GM19328 (cell line): ENCODE measurements at regions not wholly inside any gene's neighbourhood (a gene's known extent, or its start where the extent isn't known, plus 50 kb on each side); places are given as distances from the start of the nearest gene placed in this dataset.

ENCODE experiments used
- ATAC-seq: cut with Tn5 transposase; IDR thresholded peaks from one replicate; pipeline ENCODE4 v1.9.1; 2021; ENCODE audit warnings: mild to moderate bottlenecking, moderate library complexity; ENCODE audit not compliant: unreplicated experiment

GRCh38 chr6:81253821-81254220, 498.7 kb downstream of the TENT5A start:
- no peak for ATAC-seq

- no peak for ATAC-seq
These were observed 500.2 kb downstream of the TENT5A start for GRCh38 chr6:81252231-81252630.

DNA sequence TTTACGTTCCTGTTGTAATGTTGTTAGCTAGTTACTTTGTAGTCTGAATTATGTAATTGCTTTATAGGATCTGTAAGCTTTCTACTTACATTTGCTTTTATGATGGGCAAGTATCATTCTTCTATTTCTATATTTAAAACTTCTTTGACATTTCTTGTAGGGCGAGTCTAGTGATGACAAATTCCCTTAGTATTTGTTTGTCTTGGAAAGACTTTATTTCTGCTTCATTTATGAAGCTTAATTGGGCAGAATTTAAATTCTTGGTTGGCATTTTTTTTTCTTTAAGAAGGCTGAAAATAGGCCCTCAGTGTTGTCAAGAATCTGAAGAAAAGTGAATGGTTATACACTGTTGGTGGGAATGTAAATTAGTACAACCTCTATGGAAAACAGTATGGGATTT, 506.3 kb downstream of the TENT5A start:
- ATAC-seq: no peak

- ATAC-seq: no peak
These were observed 509.9 kb downstream of the TENT5A start for GRCh38 chr6:81242624-81243023.

- ATAC-seq: no peak
These were observed 511.1 kb downstream of the TENT5A start for GRCh38 chr6:81241126-81242041.

DNA sequence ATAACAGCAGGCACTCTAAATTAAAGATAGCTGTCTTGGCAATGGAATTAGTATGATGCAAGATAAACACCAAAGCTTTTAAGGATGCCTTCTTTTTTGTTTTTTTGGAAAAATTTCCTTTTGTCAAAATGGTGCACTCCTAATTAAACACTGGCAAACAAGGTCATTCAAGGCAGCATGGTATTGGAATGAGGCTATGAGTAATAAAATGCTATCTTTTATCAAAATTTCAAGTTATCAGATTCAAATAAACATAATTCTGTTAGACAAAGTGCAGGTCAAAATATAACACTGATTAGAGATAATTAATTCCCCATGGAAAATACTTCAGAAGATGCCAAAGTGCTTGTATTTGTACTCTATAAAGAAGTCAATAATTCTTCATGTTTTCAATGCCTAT, 514.1 kb downstream of the TENT5A start:
- ATAC-seq: no peak

DNA sequence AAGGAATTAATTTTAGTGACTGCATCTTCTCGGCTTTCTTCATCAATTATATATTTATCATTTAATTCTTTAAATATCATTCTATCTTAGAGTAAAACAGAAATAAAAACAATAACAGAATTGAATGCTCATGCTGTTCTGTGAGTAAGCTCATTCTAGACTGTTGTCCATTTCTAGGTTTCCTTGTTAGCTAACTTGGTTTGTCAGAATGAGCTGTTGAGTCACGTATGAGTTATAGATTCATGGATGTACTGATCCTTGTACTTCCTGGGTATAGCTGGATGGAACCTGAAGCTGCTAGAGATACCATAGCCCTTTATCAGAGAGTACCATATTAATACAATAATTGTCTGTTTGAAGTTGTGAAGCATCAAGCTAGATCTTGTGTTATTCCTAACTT, 515.3 kb downstream of the TENT5A start:
- no peak for ATAC-seq

DNA sequence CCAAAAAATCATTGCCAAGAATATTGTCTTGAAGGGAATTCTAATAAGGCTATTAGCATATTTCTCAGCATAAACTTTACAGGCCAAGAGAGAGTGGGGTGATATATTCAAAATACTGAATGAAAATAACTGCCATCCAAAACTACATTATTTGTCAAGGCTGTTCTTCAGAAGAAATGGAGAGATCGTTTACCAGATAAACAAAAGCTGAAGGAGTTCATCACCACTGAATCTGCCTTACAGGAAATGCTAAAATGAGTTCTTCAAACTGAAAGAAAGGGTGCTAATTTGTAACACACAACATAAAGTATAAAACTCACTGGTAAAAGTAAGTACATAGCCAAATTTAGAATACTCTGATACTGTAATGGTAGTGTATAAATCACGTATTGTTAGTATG, 517.0 kb downstream of the TENT5A start:
- ATAC-seq: no peak

- no peak for ATAC-seq
These were observed 518.5 kb downstream of the TENT5A start for GRCh38 chr6:81233990-81234389.

DNA sequence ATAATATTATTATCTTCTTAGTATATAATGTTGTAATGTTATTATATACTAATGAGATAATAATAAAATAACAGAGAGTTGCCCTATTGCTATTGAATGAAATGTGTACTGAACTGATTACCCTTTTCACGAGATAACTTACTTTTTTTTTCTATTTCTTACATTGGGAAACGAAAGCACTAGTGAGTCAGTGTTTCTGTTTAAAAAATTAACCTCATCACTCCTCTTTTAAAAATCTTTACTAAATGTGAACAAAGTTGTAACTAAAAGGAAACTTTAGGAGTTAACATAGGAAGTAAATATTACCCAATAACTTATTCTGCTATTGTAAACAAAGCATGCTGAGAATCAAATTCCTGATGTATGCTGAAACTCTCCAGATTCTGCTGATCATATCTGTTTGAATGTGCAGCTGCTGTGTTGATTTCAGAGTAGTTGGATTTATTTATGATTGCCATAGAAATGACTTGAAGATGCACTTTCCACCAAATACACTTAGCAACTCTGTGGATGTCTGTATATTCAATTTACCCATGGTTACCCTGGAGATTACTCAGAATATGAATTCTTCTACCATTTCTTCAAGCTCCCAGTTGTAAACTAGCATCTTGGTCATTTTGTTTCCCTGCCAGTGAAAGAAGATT, 523.4 kb downstream of the TENT5A start:
- ATAC-seq: no peak

DNA sequence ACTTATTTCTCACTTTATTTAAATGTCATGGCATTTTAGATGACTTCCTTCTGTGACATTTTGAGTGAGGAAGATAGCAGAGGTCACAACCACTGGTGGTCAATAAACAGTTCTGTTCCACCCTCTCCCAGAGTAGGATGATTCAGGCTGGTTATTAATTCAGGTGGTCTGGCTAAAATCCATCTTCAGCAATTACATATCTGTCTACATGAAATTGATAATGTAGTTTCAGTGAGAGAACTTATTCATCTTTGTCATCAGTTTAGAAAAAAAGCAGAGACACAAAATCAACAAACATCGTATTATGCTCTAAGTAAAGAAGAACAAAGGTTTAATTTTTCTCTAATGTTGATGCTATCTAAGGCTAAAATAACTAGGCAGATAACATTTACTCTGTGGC, 525.5 kb downstream of the TENT5A start:
- ATAC-seq: no peak

- ATAC-seq: no peak
These were observed 535.8 kb downstream of the TENT5A start for GRCh38 chr6:81216668-81217067.

GRCh38 chr6:81215092-81215432, 537.4 kb downstream of the TENT5A start:
- ATAC-seq: no peak

GRCh38 chr6:81214414-81215091, 537.9 kb downstream of the TENT5A start:
- ATAC-seq: no peak

GRCh38 chr6:81204731-81205130, 547.8 kb downstream of the TENT5A start:
- no peak for ATAC-seq

DNA sequence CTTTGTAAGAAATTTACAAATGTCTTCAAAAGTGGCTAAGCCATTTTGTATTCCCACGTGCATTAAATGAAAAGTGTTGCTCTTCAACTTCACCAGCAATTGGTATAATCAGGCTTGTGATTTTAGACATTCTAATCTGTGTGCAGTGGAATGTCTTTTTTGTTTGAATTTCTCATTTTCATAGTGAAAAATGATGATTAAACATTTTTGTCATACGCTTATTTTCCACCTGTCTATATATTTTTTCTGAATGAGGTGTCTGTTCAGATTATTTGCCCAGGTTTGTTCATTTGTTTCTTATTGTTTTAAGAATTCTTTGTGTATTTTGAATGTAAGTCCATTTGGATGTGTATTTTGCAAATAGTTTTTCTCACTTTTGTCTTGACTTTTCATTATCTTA, 558.1 kb downstream of the TENT5A start:
- ATAC-seq: no peak

DNA sequence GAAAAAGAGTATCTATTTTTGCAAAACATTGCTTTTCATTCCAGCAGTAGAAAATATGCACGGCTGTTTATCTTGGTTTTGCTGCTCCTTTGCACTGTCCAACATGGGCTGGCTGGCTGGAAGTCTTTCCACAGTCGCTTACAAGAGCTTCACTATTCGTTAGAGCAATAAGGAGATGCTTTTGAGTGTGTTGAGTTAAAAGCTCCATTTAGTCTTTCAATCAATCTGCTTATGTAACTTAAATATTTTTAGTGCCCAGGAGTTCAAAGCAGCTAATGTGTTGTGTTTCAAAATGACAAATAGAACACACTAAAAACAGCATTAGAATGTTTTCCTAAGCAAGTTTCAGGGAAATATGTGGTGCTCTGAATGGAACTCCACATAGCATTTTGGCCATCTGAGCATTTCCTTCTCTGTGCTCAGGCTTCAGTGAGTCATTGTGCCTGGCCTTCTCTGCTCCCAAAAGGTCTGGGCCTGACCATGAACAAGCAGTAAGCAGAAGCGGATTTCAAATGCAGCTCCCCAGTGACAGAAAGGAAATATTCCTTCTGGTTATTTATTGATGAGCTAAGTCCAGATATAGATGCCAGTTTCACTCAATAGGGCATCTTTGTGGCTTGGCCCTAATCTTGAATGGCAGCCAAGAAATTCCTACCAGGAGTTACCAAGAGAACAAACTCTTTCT, 580.3 kb downstream of the TENT5A start:
- no peak for ATAC-seq

GRCh38 chr6:81169166-81169565, 583.3 kb downstream of the TENT5A start:
- no peak for ATAC-seq

DNA sequence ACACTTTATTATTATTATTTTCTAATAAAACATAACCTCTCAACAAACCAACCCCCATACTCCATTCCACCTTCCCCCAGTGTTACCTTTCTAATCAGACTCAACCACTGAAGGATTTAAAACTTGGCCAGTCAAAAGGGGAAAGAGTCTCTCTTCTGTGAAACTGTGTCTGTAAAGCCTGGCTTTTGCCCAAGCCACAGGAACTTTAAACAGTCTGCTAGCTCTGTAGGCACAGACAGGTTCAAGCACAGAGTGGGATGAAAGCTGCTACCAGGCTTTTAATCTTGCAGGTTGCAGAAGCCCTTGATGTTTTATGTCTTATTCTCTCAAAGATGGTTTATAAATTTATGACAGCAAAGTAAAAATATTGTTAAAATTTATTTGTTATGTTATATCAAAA, 585.7 kb downstream of the TENT5A start:
- no peak for ATAC-seq

- ATAC-seq: no peak
These were observed 593.5 kb downstream of the TENT5A start for GRCh38 chr6:81158956-81159355.

DNA sequence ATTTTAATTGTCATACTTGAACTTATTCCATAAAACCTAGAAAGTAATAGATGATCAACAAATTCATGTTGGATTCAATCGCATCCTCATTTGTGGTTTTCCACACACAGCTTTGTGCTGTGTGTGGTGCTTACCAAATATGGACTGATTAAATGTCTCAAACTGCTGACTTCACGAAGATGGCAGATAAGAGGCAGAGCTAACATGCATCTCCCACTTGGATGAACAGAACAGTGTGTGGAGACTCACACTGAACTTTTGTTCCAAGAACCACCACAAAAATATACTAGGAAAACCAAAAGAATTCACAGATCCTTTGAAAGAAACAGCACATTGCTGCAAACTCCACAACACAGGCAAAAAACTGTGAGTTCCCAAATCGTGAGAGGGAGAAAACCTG, 603.7 kb downstream of the TENT5A start:
- no peak for ATAC-seq
